Cardiac muscle cell (in vitro differentiated cells and primary cell): ENCODE measurements at regions not wholly inside any gene's neighbourhood (a gene's known extent, or its start where the extent isn't known, plus 50 kb on each side); places are given as distances from the start of the nearest gene placed in this dataset.

Experiments used
- DNase-seq, 2 donors: peaks; one replicate each; pipeline versions ENCODE4 v3.0.0 to v3.0.0-alpha.2; 2010 to 2017; ENCODE audit warnings: low read depth in 1 of 2, low spot score in 1 of 2
- H3K27ac ChIP-seq: fragments of 200-600 bp; sonication (generic); 2 replicates; pipeline ENCODE4 v1.5.1; 2016
- H3K27me3 ChIP-seq: fragments of 200-600 bp; sonication (generic); 2 replicates; pipeline ENCODE4 v1.6.0; 2016; ENCODE audit warnings: control low read depth
- H3K36me3 ChIP-seq: fragments of 200-600 bp; sonication (generic); 2 replicates; pipeline ENCODE4 v1.5.1; 2016; ENCODE audit warnings: control low read depth
- H3K4me1 ChIP-seq: fragments of 200-600 bp; sonication (generic); 2 replicates; pipeline ENCODE4 v1.8.1; 2017; ENCODE audit warnings: low read depth, mild to moderate bottlenecking, mixed run types
- H3K4me3 ChIP-seq: fragments of 200-600 bp; sonication (generic); 2 replicates; pipeline ENCODE4 v1.5.1; 2016; ENCODE audit warnings: mild to moderate bottlenecking
- H3K9me3 ChIP-seq: fragments of 200-600 bp; sonication (generic); 2 replicates; pipeline ENCODE4 v1.5.1; 2017; ENCODE audit warnings: low read depth, mild to moderate bottlenecking, control low read depth
- TF ChIP-seq, protein P1 (sequence below): IDR thresholded peaks from 2 replicates; pipeline ENCODE4 v1.5.1; 2012; ENCODE audit warnings: low read depth, mild to moderate bottlenecking, low read length

DNA sequence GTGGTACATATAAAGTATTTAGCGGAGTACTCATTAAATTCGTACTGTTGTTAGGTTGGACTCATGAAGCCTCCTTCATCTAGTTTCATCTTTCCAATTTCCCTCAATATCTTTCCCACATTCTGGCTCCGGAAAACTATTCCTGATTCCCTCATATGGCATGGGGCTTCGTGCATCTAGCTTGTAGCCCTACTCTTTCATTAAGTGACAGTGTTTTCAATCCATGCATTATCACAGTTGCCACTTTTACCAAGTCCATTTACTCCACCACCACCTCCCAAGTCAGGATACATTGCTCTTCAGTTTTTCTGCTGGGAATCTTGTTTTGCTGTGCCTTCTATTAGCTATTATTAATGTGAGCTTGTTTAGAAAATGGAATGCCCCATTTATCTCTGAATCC is 1032.1 kb upstream of the RBFOX1 start:
- H3K4me1 ChIP-seq: no peaks in the 10 kb centered on the region
- no peaks in the 10 kb centered on the region for H3K27me3 ChIP-seq
- H3K36me3 ChIP-seq: no peaks in the 10 kb centered on the region
- TF ChIP-seq, protein P1, sequence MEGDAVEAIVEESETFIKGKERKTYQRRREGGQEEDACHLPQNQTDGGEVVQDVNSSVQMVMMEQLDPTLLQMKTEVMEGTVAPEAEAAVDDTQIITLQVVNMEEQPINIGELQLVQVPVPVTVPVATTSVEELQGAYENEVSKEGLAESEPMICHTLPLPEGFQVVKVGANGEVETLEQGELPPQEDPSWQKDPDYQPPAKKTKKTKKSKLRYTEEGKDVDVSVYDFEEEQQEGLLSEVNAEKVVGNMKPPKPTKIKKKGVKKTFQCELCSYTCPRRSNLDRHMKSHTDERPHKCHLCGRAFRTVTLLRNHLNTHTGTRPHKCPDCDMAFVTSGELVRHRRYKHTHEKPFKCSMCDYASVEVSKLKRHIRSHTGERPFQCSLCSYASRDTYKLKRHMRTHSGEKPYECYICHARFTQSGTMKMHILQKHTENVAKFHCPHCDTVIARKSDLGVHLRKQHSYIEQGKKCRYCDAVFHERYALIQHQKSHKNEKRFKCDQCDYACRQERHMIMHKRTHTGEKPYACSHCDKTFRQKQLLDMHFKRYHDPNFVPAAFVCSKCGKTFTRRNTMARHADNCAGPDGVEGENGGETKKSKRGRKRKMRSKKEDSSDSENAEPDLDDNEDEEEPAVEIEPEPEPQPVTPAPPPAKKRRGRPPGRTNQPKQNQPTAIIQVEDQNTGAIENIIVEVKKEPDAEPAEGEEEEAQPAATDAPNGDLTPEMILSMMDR: no peak
- H3K4me3 ChIP-seq: no peak overlapping the region
- H3K27ac ChIP-seq: no peak overlapping the region
- no peak for DNase-seq
- no peaks in the 10 kb centered on the region for H3K9me3 ChIP-seq

DNA sequence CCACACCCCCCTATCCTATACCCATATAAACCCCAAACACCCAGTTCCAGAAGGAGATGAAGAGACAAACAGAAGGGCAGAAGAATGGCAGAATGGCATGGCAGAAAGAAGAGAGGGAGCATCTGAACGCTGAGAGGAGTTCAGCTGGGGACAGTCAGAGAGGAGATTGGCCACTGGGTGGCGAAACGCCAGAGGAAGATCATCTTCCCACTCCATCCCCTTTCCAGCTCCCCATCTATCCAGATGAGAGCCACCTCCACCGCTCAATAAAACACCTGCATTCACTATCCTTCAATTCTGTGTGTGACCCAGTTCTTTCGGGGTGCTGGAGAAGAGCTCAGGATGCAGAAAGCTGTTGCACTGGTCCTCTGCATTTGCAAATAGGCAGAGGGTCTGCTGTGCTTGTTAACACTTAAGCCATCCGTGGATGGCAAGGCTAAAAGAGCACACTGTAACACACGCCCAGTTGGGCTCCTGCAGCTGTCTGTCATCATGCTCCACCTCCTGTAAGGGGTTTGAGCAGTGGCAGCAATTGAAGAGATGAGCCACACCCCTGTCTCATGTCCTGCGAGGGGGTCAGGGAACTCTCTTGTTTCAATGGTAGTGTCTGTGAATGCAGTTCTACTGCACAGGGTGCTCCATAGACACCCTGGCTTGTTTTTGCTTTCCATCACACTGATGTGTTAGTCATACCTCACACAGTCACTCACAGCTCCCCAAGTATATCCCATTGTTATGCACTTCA is 1034.8 kb upstream of the RBFOX1 start:
- H3K36me3 ChIP-seq: no peaks in the 10 kb centered on the region
- TF ChIP-seq, protein P1: no peak
- H3K27ac ChIP-seq: no peak overlapping the region
- H3K27me3 ChIP-seq: no peaks in the 10 kb centered on the region
- H3K9me3 ChIP-seq: no peaks in the 10 kb centered on the region
- H3K4me3 ChIP-seq: no peak overlapping the region
- no peaks in the 10 kb centered on the region for H3K4me1 ChIP-seq
- no peak for DNase-seq

DNA sequence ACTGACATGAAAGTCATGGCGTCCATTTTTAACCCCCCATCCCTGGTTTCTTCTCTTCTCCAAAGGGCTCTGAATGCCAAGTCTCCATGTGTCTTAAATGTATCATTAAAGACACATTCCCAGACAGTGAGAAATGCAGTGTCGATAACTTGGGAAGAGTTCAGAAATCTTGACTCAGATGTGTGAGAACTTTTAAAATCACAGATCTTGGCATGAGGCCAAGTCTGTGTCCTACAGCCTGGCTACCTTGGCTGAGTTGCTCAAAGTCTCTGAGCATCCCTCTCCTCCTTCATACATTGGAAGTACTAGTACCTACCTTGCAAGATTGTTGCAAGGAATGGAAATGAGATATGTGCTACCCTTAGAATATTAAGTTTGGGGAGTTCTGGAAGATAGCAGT is 1046.5 kb upstream of the RBFOX1 start:
- no peaks in the 10 kb centered on the region for H3K9me3 ChIP-seq
- H3K4me3 ChIP-seq: no peak overlapping the region
- DNase-seq: no peak
- H3K36me3 ChIP-seq: no peaks in the 10 kb centered on the region
- TF ChIP-seq, protein P1: no peak
- no peak overlapping the region for H3K27ac ChIP-seq
- H3K4me1 ChIP-seq: no peaks in the 10 kb centered on the region
- no peaks in the 10 kb centered on the region for H3K27me3 ChIP-seq

DNA sequence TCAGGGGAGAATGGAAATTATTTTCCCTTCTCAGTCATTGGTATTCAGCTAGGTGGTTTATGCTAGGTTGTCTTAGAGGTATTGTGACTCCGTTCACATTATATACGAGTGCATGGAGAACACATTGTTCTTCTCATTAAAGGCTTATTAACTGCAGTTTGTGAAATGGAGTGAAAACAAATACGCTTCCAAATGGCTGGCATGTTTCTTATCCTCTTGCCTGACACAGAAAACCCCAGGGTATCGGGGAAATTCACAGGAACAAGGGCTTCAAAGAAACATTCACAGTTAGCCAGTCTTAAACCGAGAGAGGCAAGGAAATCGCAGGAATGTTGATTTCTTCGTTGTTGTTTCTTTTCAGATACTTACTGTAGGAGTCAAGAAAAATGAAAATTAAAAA is 1047.9 kb upstream of the RBFOX1 start:
- Histone ChIP-seq H3K27me3 (no peaks in the 10 kb centered on the region), H3K4me1 (no peaks in the 10 kb centered on the region), H3K27ac (no peak overlapping the region), H3K9me3 (no peaks in the 10 kb centered on the region), H3K4me3 (no peak overlapping the region), H3K36me3 (no peaks in the 10 kb centered on the region)
- TF ChIP-seq, protein P1: no peak
- no peak for DNase-seq

DNA sequence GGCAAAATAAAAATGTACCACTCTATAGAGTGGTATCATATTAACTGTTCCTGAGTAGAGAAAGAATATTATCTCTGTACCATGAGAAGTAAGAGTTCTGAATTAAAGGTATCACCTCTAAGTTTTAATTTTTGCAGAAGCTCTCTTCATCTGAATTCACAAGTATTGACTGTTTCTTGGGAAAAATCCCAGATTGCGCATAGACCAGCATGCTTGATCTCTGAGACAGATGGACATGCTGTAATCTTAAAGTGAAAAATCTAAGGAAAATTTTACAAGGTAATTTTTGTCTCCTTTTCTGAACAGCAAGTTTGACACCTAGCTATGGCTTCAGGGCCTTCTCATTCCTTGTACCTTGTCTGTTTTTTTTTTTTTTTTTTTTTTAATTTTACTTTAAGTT is 1050.7 kb upstream of the RBFOX1 start:
- DNase-seq: no peak
- H3K36me3 ChIP-seq: no peaks in the 10 kb centered on the region
- H3K27me3 ChIP-seq: no peaks in the 10 kb centered on the region
- no peaks in the 10 kb centered on the region for H3K9me3 ChIP-seq
- no peaks in the 10 kb centered on the region for H3K4me1 ChIP-seq
- TF ChIP-seq, protein P1: no peak
- no peak overlapping the region for H3K27ac ChIP-seq
- no peak overlapping the region for H3K4me3 ChIP-seq
